Hepatocyte (in vitro differentiated cells): ENCODE measurements at regions not wholly inside any gene's neighbourhood (a gene's known extent, or its start where the extent isn't known, plus 50 kb on each side); places are given as distances from the start of the nearest gene placed in this dataset.

ENCODE experiments used
- DNase-seq: peaks from one replicate; pipeline ENCODE4 v3.0.0-alpha.2; 2016; ENCODE audit warnings: low spot score
- H2AFZ ChIP-seq: fragments of 200-600 bp; sonication (generic); 2 replicates; pipeline ENCODE4 v1.6.0; 2016; ENCODE audit warnings: antibody characterized with exemption, mild to moderate bottlenecking
- H3K27ac ChIP-seq: fragments of 200-600 bp; sonication (generic); 2 replicates; pipeline ENCODE4 v1.5.1; 2016; ENCODE audit warnings: mild to moderate bottlenecking
- H3K27me3 ChIP-seq: fragments of 200-600 bp; sonication (generic); 2 replicates; pipeline ENCODE4 v1.6.1; 2016
- H3K36me3 ChIP-seq: fragments of 200-600 bp; sonication (generic); replicated peaks from 2 replicates; pipeline ENCODE4 v1.5.1; 2016; ENCODE audit warnings: low read depth; ENCODE audit not compliant: insufficient read depth
- H3K4me1 ChIP-seq: fragments of 200-600 bp; sonication (generic); 2 replicates; pipeline ENCODE4 v1.5.1; 2016; ENCODE audit warnings: mild to moderate bottlenecking, moderate library complexity; ENCODE audit not compliant: insufficient read depth
- H3K4me2 ChIP-seq: fragments of 200-600 bp; sonication (generic); 2 replicates; pipeline ENCODE4 v1.6.0; 2016
- H3K4me3 ChIP-seq: fragments of 200-600 bp; sonication (generic); 2 replicates; pipeline ENCODE4 v1.5.1; 2016; ENCODE audit warnings: mild to moderate bottlenecking
- H3K79me2 ChIP-seq: fragments of 200-600 bp; sonication (generic); 2 replicates; pipeline ENCODE4 v1.6.0; 2017; ENCODE audit warnings: mild to moderate bottlenecking
- H3K9me2 ChIP-seq: fragments of 200-600 bp; sonication (generic); replicated peaks from 2 replicates; pipeline ENCODE4 v1.6.0; 2017; ENCODE audit warnings: mild to moderate bottlenecking; ENCODE audit not compliant: insufficient read depth
- H3K9me3 ChIP-seq: fragments of 200-600 bp; sonication (generic); 2 replicates; pipeline ENCODE4 v1.5.1; 2016; ENCODE audit warnings: low read depth, mild to moderate bottlenecking
- H4K20me1 ChIP-seq: fragments of 200-600 bp; sonication (generic); 2 replicates; pipeline ENCODE4 v1.6.0; 2016; ENCODE audit warnings: mild to moderate bottlenecking; ENCODE audit not compliant: insufficient read depth, poor library complexity, severe bottlenecking
- EZH2 ChIP-seq: fragments of 200-600 bp; sonication (generic); IDR thresholded peaks from 2 replicates; pipeline ENCODE4 v1.6.1; 2016; ENCODE audit warnings: antibody characterized with exemption, mild to moderate bottlenecking, borderline replicate concordance
- EZH2phosphoT487 ChIP-seq: fragments of 200-600 bp; sonication (generic); IDR thresholded peaks from one replicate; pipeline ENCODE4 v1.6.1; 2018; ENCODE audit warnings: antibody characterized with exemption, mild to moderate bottlenecking, low read depth, moderate library complexity; ENCODE audit not compliant: unreplicated experiment, severe bottlenecking
- WGBS: methylation state at CpG from one replicate; pipeline ENCODE4 v1.1.6; 2016; ENCODE audit warnings: low lambda C conversion rate; ENCODE audit errors: missing lambda C conversion rate; 5-methylcytosine and 5-hydroxymethylcytosine counted together
- TF ChIP-seq, protein P1 (sequence below): fragments of 200-600 bp; sonication (generic); IDR thresholded peaks from 2 replicates; pipeline ENCODE4 v1.5.1; 2016; ENCODE audit warnings: antibody characterized with exemption, mild to moderate bottlenecking; ENCODE audit not compliant: poor library complexity

GRCh38 chr20:24812373-24812772, 136.7 kb upstream of the CST7 start:
- Histone ChIP-seq H3K9me3 (no peaks in the 10 kb centered on the region), H3K27ac (no peak overlapping the region), H3K4me3 (no peak overlapping the region), H3K4me2 (no peak overlapping the region), H3K9me2 (no peaks in the 10 kb centered on the region), H3K4me1 (no peaks in the 10 kb centered on the region), H3K27me3 (no peaks in the 10 kb centered on the region), H2AFZ (no peak overlapping the region), H3K79me2 (no peaks in the 10 kb centered on the region), H4K20me1 (no peaks in the 10 kb centered on the region), H3K36me3 (no peaks in the 10 kb centered on the region)
- no peak for TF ChIP-seq EZH2
- no peak for TF ChIP-seq EZH2phosphoT487
- TF ChIP-seq, protein P1, sequence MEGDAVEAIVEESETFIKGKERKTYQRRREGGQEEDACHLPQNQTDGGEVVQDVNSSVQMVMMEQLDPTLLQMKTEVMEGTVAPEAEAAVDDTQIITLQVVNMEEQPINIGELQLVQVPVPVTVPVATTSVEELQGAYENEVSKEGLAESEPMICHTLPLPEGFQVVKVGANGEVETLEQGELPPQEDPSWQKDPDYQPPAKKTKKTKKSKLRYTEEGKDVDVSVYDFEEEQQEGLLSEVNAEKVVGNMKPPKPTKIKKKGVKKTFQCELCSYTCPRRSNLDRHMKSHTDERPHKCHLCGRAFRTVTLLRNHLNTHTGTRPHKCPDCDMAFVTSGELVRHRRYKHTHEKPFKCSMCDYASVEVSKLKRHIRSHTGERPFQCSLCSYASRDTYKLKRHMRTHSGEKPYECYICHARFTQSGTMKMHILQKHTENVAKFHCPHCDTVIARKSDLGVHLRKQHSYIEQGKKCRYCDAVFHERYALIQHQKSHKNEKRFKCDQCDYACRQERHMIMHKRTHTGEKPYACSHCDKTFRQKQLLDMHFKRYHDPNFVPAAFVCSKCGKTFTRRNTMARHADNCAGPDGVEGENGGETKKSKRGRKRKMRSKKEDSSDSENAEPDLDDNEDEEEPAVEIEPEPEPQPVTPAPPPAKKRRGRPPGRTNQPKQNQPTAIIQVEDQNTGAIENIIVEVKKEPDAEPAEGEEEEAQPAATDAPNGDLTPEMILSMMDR: no peak
- WGBS: 81% methylated on average over 6 of the region's 6 CpGs
- DNase-seq: no peak

GRCh38 chr20:24813080-24813479, 136.0 kb upstream of the CST7 start:
- Histone ChIP-seq H3K36me3 (no peaks in the 10 kb centered on the region), H3K27me3 (no peaks in the 10 kb centered on the region), H4K20me1 (no peaks in the 10 kb centered on the region), H3K9me2 (no peaks in the 10 kb centered on the region), H3K4me2 (no peak overlapping the region), H3K4me1 (no peaks in the 10 kb centered on the region), H3K79me2 (no peaks in the 10 kb centered on the region), H2AFZ (no peak overlapping the region), H3K27ac (no peak overlapping the region), H3K9me3 (no peaks in the 10 kb centered on the region), H3K4me3 (no peak overlapping the region)
- TF ChIP-seq EZH2phosphoT487: no peak
- no peak for TF ChIP-seq EZH2
- TF ChIP-seq, protein P1: no peak
- no peak for DNase-seq
- WGBS: 92% methylated on average over 25 of the region's 35 CpGs

DNA sequence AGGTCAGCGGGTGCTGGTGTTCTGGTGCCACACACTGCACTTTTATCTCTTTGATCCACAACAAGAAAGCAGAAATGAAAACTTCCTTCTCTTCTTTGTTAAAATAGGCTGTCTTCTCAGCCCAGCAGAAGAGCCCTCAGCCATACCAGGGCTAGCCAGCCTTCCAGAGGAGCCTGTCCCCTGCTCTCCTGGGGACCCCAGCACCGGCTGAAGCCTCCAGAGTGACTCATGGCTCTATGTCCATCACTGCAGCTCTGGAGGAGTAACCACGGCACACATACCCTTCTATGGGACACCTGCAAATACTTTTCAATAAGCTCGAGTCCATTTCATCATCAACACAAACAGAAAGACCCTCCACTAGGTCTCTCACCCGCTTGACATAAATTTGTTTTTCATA, 135.6 kb upstream of the CST7 start:
- DNase-seq: no peak
- TF ChIP-seq EZH2phosphoT487: no peak
- no peak for TF ChIP-seq EZH2
- TF ChIP-seq, protein P1: no peak
- H3K27me3 ChIP-seq: no peaks in the 10 kb centered on the region
- no peaks in the 10 kb centered on the region for H3K9me3 ChIP-seq
- H3K36me3 ChIP-seq: no peaks in the 10 kb centered on the region
- H3K4me2 ChIP-seq: no peak overlapping the region
- H3K79me2 ChIP-seq: no peaks in the 10 kb centered on the region
- H2AFZ ChIP-seq: no peak overlapping the region
- WGBS: 87% methylated on average over 5 of the region's 5 CpGs
- no peak overlapping the region for H3K27ac ChIP-seq
- no peaks in the 10 kb centered on the region for H4K20me1 ChIP-seq
- no peak overlapping the region for H3K4me3 ChIP-seq
- no peaks in the 10 kb centered on the region for H3K4me1 ChIP-seq
- H3K9me2 ChIP-seq: no peaks in the 10 kb centered on the region

DNA sequence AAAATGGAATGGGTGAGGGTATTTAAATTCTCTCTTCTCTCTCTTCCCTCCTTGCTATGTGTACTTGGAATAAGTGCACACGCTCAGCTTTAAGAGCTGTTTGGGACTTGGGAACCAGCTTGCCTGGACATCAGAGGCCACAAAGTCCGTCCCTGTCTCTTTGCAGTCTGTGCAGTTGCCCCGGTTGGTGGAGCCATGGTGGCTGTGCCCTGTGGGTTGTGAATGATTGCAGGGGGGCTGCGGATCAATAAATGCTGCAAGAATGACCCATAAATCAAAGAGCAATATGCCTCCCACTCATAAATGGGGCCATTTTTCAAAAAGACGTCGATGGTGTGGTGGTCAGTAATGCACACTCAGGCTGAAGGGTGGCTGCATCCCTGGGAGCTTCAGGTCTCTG, 135.1 kb upstream of the CST7 start:
- Histone ChIP-seq H3K4me1 (no peaks in the 10 kb centered on the region), H3K9me3 (no peaks in the 10 kb centered on the region), H3K36me3 (no peaks in the 10 kb centered on the region), H2AFZ (no peak overlapping the region), H3K4me3 (no peak overlapping the region), H3K27ac (no peak overlapping the region), H3K79me2 (no peaks in the 10 kb centered on the region), H3K27me3 (no peaks in the 10 kb centered on the region), H3K4me2 (no peak overlapping the region), H4K20me1 (no peaks in the 10 kb centered on the region), H3K9me2 (no peaks in the 10 kb centered on the region)
- DNase-seq: no peak
- WGBS: 88% methylated on average over 6 of the region's 6 CpGs
- no peak for TF ChIP-seq EZH2phosphoT487
- TF ChIP-seq EZH2: no peak
- TF ChIP-seq, protein P1: no peak
